ENCODE measurements at regions not wholly inside any gene's neighbourhood (a gene's known extent, or its start where the extent isn't known, plus 50 kb on each side); places are given as distances from the start of the nearest gene placed in this dataset.

- H3K14ac ChIP-seq (ENCODE audit: insufficient read depth, low read length), result no peak overlapping the region
- no peak overlapping the region for H3K4me2 ChIP-seq (ENCODE audit: insufficient read depth, insufficient read length, low read length)
- no peak overlapping the region for H2BK15ac ChIP-seq (ENCODE audit: low read depth, low read length)
- no peaks in the 10 kb centered on the region for H3K79me1 ChIP-seq (ENCODE audit: insufficient read depth, low read depth, low read length, poor library complexity, severe bottlenecking)
- H2BK5ac ChIP-seq (ENCODE audit: insufficient read length, low read length), result no peak overlapping the region
- no peak overlapping the region for H2BK120ac ChIP-seq (ENCODE audit: low read depth, low read length, poor library complexity, severe bottlenecking)
- H3T11ph ChIP-seq (ENCODE audit: low read length), result no peak overlapping the region
- Mint-ChIP-seq H3K27me3 (ENCODE audit: low read depth) (no peaks in the 10 kb centered on the region; the same call in 1 of the 2 replicates), H3K27ac (no peak overlapping the region), H3K4me3 (no peak overlapping the region), H3K4me1 (peaks cover 10 to 11% of the 10 kb centered on the region in 2 experiments), H3K9me3 (no peaks in the 10 kb centered on the region), H3K36me3 (ENCODE audit: insufficient read depth in 1 of 3, low read depth in 3 of 3) (peaks cover 0 to 7% (median 0%) of the 10 kb centered on the region in 3 experiments; a peak in 2 of 7 replicates)
- H3K56ac ChIP-seq (ENCODE audit: insufficient read length, low read depth, low read length), result no peak overlapping the region
- no peaks in the 10 kb centered on the region for H3K9me3 ChIP-seq (ENCODE audit: control insufficient read depth, low read depth, low read length)
- H3K27me3 ChIP-seq (ENCODE audit: insufficient read depth, low read length), result no peaks in the 10 kb centered on the region
- no peaks in the 10 kb centered on the region for H3K23me2 ChIP-seq (ENCODE audit: insufficient read length, low read depth, low read length, poor library complexity, severe bottlenecking)
- no peak overlapping the region for H3K27ac ChIP-seq (ENCODE audit: insufficient read length, low read depth, low read length)
- no peak for DNase-seq
- no peak overlapping the region for H2AFZ ChIP-seq (ENCODE audit: low read length)
- H3K79me2 ChIP-seq (ENCODE audit: insufficient read depth, low read length), result no peaks in the 10 kb centered on the region; the same call in 1 of the 2 replicates
- no peak overlapping the region for H3K9ac ChIP-seq (ENCODE audit: extremely low read depth, insufficient read length, low read length)
- no peak overlapping the region for H2BK12ac ChIP-seq (ENCODE audit: insufficient read length, low read depth, low read length)
- H2AK5ac ChIP-seq (ENCODE audit: insufficient read length, low read length), result no peak overlapping the region
- H3K4me1 ChIP-seq (ENCODE audit: insufficient read depth, low read length), result peaks cover 11% of the 10 kb centered on the region
- H4K91ac ChIP-seq (ENCODE audit: insufficient read length, low read depth, low read length), result no peak overlapping the region
- no peak overlapping the region for H3K4ac ChIP-seq (ENCODE audit: low read depth, low read length)
- H4K8ac ChIP-seq (replicated peaks; ENCODE audit: insufficient read length, low read depth, low read length), result no peak overlapping the region
- no peak overlapping the region for H3K18ac ChIP-seq (ENCODE audit: insufficient read length, low read depth, low read length)
- no CpG with 5 or more reads among the region's 1 CpG for WGBS (ENCODE audit: extremely low coverage, insufficient read length, low lambda C conversion rate)
- no peak overlapping the region for H2BK20ac ChIP-seq (ENCODE audit: low read depth, low read length, poor library complexity, severe bottlenecking)
- no peak overlapping the region for H4K5ac ChIP-seq (ENCODE audit: insufficient read length, low read depth, low read length)
- no peaks in the 10 kb centered on the region for H4K20me1 ChIP-seq (ENCODE audit: control insufficient read depth, insufficient read depth, insufficient read length)
- H3K23ac ChIP-seq (ENCODE audit: insufficient read length, low read depth, low read length), result no peak overlapping the region
- no peak for TF ChIP-seq CTCF (conservative IDR thresholded peaks at IDR 0.05)
Observed at GRCh38 chr12:125341422-125341821, 276.2 kb downstream of the AACS start.

Measured in H9 (cell line).